Osteoblast (primary cell): ENCODE measurements at regions not wholly inside any gene's neighbourhood (a gene's known extent, or its start where the extent isn't known, plus 50 kb on each side); places are given as distances from the start of the nearest gene placed in this dataset.

Experiments
- DNase-seq: peaks from one replicate; pipeline ENCODE4 v3.0.0; 2011; ENCODE audit warnings: low spot score, mixed read lengths; ENCODE audit not compliant: insufficient read length; ENCODE audit errors: missing footprints
- H2AFZ ChIP-seq: 2 replicates; pipeline ENCODE4 v1.6.0; 2011; ENCODE audit warnings: mild to moderate bottlenecking, low read length
- H3K27ac ChIP-seq: 2 replicates; pipeline ENCODE4 v1.5.1; 2011; ENCODE audit warnings: mild to moderate bottlenecking, low read depth, low read length, moderate library complexity
- H3K27me3 ChIP-seq: 2 replicates; pipeline ENCODE4 v1.6.0; 2012; ENCODE audit warnings: mild to moderate bottlenecking, control low read depth, inconsistent platforms, low read length, moderate library complexity; ENCODE audit not compliant: insufficient read depth
- H3K36me3 ChIP-seq: 2 replicates; pipeline ENCODE4 v1.5.1; 2011; ENCODE audit warnings: mild to moderate bottlenecking, low read length, control low read depth, moderate library complexity; ENCODE audit not compliant: insufficient read depth
- H3K4me1 ChIP-seq: 2 replicates; pipeline ENCODE4 v1.5.1; 2011; ENCODE audit warnings: mild to moderate bottlenecking, low read length, control low read depth, moderate library complexity; ENCODE audit not compliant: insufficient read depth
- H3K4me2 ChIP-seq: 2 replicates; pipeline ENCODE4 v1.6.0; 2011; ENCODE audit warnings: mild to moderate bottlenecking, low read length; ENCODE audit not compliant: insufficient read depth
- H3K4me3 ChIP-seq: fragments of 200-600 bp; sonication (generic); 3 replicates; pipeline ENCODE4 v1.5.1; 2012; ENCODE audit warnings: mild to moderate bottlenecking, low read length, inconsistent platforms; ENCODE audit not compliant: insufficient read depth
- H3K79me2 ChIP-seq: 2 replicates; pipeline ENCODE4 v1.6.0; 2012; ENCODE audit warnings: mild to moderate bottlenecking, low read length, control low read depth, inconsistent platforms; ENCODE audit not compliant: insufficient read depth
- H3K9me3 ChIP-seq: 2 replicates; pipeline ENCODE4 v1.5.1; 2011; ENCODE audit warnings: low read depth, low read length, control low read depth
- H4K20me1 ChIP-seq: 2 replicates; pipeline ENCODE4 v1.6.0; 2012; ENCODE audit warnings: mild to moderate bottlenecking, low read length, control low read depth; ENCODE audit not compliant: insufficient read depth
- TF ChIP-seq, protein P1 (sequence below): IDR thresholded peaks from 2 replicates; pipeline ENCODE4 v1.5.1; 2011; ENCODE audit warnings: mild to moderate bottlenecking, low read depth, low read length, moderate library complexity; ENCODE audit errors: extremely low read depth

DNA sequence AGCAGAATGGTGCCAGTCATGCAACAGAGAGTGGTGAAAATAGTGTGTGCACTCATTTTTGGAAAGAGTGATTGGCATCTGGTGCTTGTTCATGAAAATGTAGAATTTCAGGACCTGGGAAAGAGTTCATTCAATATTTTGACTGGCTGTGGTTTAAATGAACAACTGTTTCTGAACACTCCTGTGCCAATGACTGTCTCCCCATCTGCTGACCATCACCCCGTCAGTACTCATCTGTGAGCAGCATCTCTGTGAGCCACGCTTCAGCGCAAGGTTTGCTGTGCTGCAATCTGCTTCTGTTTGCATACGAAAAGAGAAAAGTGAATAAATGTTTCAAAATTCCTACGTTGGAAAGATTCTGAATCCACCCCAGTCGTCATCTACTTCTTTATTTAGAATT, 77.9 kb upstream of the RUNX1 start:
- Histone ChIP-seq H3K36me3 (no peaks in the 10 kb centered on the region), H4K20me1 (no peaks in the 10 kb centered on the region), H3K27ac (no peak overlapping the region), H2AFZ (no peak overlapping the region), H3K79me2 (no peaks in the 10 kb centered on the region), H3K27me3 (no peaks in the 10 kb centered on the region), H3K4me1 (no peaks in the 10 kb centered on the region), H3K9me3 (no peaks in the 10 kb centered on the region), H3K4me2 (no peak overlapping the region), H3K4me3 (no peak overlapping the region)
- TF ChIP-seq, protein P1, sequence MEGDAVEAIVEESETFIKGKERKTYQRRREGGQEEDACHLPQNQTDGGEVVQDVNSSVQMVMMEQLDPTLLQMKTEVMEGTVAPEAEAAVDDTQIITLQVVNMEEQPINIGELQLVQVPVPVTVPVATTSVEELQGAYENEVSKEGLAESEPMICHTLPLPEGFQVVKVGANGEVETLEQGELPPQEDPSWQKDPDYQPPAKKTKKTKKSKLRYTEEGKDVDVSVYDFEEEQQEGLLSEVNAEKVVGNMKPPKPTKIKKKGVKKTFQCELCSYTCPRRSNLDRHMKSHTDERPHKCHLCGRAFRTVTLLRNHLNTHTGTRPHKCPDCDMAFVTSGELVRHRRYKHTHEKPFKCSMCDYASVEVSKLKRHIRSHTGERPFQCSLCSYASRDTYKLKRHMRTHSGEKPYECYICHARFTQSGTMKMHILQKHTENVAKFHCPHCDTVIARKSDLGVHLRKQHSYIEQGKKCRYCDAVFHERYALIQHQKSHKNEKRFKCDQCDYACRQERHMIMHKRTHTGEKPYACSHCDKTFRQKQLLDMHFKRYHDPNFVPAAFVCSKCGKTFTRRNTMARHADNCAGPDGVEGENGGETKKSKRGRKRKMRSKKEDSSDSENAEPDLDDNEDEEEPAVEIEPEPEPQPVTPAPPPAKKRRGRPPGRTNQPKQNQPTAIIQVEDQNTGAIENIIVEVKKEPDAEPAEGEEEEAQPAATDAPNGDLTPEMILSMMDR = no peak
- DNase-seq = no peak

DNA sequence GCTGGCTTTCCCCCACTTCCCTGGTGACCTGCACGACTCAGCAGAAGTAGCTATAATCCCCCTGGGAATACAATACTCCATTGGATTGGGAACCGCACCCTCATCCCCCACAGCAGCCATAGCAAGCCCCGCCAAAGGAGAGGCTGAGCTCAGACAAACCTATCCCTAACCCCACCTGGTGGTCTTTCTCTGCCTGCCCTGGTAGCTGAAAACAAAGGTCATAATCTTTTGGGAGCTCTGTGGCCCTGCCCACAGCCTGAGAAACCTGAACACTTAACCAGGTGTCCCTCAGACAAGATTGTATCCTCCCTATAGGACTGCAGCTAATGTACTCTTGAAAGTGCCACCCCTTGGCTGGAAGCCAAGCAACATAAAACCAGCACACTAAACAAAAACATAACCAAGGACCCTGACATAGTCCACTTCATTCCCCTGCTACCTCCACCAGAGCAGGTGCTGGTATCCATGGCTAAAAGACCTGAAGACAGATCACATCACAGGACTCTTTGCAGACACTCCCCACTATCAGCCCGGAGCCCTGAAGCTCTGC, 71.6 kb upstream of the RUNX1 start:
- H4K20me1 ChIP-seq = no peaks in the 10 kb centered on the region
- H3K4me2 ChIP-seq = no peak overlapping the region
- no peaks in the 10 kb centered on the region for H3K27me3 ChIP-seq
- no peak overlapping the region for H2AFZ ChIP-seq
- H3K4me3 ChIP-seq = no peak overlapping the region
- no peaks in the 10 kb centered on the region for H3K4me1 ChIP-seq
- no peaks in the 10 kb centered on the region for H3K79me2 ChIP-seq
- H3K27ac ChIP-seq = no peak overlapping the region
- no peak for DNase-seq
- no peaks in the 10 kb centered on the region for H3K9me3 ChIP-seq
- H3K36me3 ChIP-seq = no peaks in the 10 kb centered on the region
- TF ChIP-seq, protein P1 = no peak

DNA sequence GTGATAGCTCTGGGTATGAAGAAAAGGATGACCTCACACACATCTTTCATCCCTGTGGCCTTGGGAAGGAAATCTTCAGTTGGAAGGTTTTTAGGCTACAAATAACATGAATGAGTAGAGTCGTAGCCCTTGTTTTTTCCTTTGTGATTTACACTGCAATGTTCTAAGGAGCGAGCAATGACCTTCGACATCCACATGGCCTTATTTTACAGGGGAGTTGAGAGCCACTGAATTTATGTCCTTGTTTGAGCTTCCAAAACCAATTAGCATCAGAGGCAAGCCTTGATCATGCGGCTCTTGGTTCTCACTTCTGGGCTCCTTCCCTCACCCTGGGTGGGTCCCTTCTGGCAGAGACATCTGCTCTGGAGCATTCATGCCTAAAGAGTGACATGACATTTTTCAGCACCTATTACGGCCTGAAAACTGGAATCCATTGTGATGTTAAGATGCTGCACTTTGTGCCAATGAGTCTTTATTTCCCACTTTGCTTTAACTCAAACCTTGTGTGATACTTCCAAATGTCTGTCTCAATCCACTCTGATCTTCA, 70.5 kb upstream of the RUNX1 start:
- TF ChIP-seq, protein P1 = no peak
- H2AFZ ChIP-seq = no peak overlapping the region
- H3K4me2 ChIP-seq = no peak overlapping the region
- no peaks in the 10 kb centered on the region for H3K79me2 ChIP-seq
- H3K27ac ChIP-seq = no peak overlapping the region
- no peaks in the 10 kb centered on the region for H4K20me1 ChIP-seq
- H3K4me3 ChIP-seq = no peak overlapping the region
- H3K9me3 ChIP-seq = no peaks in the 10 kb centered on the region
- H3K27me3 ChIP-seq = no peaks in the 10 kb centered on the region
- DNase-seq = peak; percentile 37
- H3K4me1 ChIP-seq = no peaks in the 10 kb centered on the region
- H3K36me3 ChIP-seq = no peaks in the 10 kb centered on the region

DNA sequence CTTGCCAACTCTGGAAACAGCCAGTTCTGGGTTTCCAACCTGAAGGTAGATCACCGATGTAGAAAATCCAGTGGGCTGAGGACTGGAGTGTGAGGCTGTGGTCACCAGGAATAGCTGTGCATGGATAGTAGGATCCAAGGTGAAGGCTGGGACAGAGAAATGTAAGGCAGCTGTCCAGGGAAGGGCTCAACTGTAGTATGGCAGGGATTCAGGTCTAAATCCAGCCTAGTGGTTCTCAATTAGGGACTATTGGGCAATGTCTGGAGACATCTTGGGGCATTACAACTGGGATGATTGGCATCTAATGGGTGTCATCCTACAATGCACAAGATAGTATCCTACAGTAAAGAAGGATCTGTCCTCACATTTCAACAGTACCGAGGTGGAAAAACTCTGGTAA, 67.7 kb upstream of the RUNX1 start:
- Histone ChIP-seq H3K4me1 (no peaks in the 10 kb centered on the region), H3K27me3 (no peaks in the 10 kb centered on the region), H2AFZ (no peak overlapping the region), H3K4me3 (no peak overlapping the region), H4K20me1 (no peaks in the 10 kb centered on the region), H3K79me2 (no peaks in the 10 kb centered on the region), H3K27ac (no peak overlapping the region), H3K4me2 (no peak overlapping the region), H3K36me3 (no peaks in the 10 kb centered on the region), H3K9me3 (no peaks in the 10 kb centered on the region)
- TF ChIP-seq, protein P1 = no peak
- no peak for DNase-seq
